ENCODE measurements at regions not wholly inside any gene's neighbourhood (a gene's known extent, or its start where the extent isn't known, plus 50 kb on each side); places are given as distances from the start of the nearest gene placed in this dataset.
A peak's percentile ranks its signal among the peaks of the same experiment; 100 is the strongest.

DNA sequence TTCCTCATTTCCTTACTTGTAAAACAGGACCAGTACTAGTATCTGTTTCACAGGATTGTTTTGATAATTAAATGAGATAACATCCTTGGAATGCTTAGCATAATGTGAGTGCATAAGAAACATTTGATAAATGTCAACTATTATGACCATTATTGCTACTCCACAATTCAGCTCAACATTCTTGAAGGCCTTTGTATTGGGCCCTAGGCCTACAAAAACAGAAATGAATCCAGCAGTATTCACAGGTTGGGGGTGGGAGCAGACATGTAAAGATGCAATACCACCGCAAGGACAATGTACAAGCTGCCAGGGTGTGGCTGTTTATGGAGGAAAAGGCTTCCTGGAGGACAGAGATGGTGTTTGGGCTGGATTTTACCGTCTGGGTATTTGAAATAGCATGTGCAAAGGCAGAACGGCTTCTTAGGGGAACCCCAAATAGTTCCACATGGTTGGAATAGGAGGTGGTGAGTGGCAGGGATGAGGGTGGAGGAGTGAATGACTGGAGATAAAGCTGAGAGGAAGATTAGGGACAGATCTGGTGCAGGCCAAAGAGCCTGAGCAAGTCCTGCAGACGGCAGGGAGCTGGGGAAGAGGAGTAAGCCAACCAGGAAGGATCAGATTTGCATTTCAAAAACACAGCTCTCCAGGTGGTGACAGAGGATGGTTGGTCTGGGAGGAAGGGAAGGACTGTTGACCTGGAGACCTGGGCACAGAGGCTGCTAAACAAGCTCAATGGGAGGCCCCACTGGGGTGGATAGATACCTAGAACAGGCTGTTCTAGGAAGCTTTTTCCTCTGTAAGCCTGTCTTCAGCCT, 57.0 kb upstream of the EPB41L1 start:
- TF ChIP-seq, protein P1, sequence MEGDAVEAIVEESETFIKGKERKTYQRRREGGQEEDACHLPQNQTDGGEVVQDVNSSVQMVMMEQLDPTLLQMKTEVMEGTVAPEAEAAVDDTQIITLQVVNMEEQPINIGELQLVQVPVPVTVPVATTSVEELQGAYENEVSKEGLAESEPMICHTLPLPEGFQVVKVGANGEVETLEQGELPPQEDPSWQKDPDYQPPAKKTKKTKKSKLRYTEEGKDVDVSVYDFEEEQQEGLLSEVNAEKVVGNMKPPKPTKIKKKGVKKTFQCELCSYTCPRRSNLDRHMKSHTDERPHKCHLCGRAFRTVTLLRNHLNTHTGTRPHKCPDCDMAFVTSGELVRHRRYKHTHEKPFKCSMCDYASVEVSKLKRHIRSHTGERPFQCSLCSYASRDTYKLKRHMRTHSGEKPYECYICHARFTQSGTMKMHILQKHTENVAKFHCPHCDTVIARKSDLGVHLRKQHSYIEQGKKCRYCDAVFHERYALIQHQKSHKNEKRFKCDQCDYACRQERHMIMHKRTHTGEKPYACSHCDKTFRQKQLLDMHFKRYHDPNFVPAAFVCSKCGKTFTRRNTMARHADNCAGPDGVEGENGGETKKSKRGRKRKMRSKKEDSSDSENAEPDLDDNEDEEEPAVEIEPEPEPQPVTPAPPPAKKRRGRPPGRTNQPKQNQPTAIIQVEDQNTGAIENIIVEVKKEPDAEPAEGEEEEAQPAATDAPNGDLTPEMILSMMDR (conservative IDR thresholded peaks at IDR 0.05; ENCODE audit: low read length): no peak
- peak; percentile 79 for DNase-seq (ENCODE audit: low read depth)

DNA sequence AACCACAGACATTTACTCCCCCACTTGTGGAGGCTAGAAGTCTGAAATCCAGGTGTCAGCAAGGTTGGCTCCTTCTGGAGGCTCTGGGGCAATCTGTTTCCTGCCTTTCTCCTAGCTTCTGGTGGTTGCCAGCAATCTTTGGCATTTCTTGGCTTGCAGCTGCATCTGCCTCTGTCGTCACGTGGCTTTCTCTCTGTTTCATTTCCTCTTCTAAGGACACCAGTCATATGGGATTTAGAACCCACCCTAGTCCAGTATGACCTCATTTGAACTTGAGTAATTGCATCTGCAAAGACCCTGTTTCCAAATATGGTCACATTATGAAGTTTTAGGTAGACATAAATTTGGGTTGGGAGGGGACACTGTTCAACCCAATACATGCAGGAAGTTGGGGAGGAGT, 56.2 kb upstream of the EPB41L1 start:
- H3K4me3 ChIP-seq (ENCODE audit: low read length): no peak overlapping the region
- TF ChIP-seq, protein P1 (conservative IDR thresholded peaks at IDR 0.05; ENCODE audit: low read length): no peak
- peak; percentile 80 for DNase-seq (ENCODE audit: low read depth)

More for the DNA sequence above, 57.0 kb upstream of the EPB41L1 start:
- no peak overlapping the region for H3K4me3 ChIP-seq (ENCODE audit: low read length)

DNA sequence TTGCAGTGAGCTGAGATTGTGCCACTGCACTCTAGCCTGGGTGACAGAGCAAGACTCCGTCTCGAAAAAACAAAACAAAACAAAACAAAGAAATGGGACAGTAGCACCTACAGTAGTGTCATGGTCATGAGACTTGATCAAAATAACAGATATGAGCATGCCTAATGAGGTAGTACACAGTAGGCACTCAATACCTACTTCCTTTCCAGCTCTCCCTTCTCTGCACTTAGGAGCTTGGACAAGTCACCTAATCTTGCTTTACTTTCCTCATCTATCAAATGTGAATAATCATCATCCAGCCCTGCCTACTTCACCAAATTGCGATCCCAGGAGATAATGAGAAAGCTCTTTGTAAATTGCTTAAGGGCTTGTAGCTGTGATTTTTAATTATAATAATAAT, 55.4 kb upstream of the EPB41L1 start:
- TF ChIP-seq, protein P1 (conservative IDR thresholded peaks at IDR 0.05; ENCODE audit: low read length): no peak
- DNase-seq (ENCODE audit: low read depth): no peak
- no peak overlapping the region for H3K4me3 ChIP-seq (ENCODE audit: low read length)

DNA sequence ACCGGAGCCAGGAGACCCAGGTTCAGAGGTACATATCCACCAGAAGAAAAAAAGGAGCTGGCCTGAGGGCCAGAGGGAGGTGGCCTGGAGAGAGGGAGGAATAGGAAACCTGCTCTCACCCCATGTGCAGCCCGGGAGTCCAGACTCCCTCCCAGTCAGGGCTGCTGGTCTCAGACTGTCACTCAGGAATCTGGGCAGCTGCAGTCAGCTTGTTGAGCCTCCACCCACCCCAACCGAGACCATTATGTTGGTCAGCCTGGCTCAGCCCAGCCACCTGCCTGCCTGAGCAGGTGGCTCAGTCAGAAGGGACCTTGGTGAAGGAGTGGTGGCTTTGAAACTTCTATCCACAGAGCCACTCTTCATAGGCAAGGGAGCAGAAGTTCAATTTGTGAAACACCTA, 53.3 kb upstream of the EPB41L1 start:
- DNase-seq (ENCODE audit: low read depth): no peak
- H3K4me3 ChIP-seq (ENCODE audit: low read length): no peak overlapping the region
- TF ChIP-seq, protein P1 (conservative IDR thresholded peaks at IDR 0.05; ENCODE audit: low read length): no peak

DNA sequence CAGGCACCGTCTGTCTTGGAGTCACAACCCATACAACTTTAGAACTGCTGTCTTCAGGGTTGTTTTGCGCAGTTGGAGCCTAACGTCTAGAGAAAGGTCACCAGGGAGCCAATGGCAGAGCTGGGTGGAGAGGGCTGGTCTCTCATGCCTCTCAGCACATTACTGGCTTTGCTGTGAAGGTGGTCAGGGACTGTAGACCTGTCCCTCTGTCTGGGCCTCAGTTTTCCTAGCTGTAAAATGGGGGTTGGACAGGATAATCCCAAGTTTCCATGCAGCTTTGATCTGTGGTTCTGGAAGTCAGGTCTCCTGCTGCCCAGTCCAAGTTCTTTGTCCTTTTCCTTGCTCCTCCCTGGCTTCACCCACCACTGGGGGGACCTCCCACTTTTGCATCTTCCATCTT, 52.2 kb upstream of the EPB41L1 start:
- TF ChIP-seq, protein P1 (conservative IDR thresholded peaks at IDR 0.05; ENCODE audit: low read length): no peak
- no peak for DNase-seq (ENCODE audit: low read depth)

DNA sequence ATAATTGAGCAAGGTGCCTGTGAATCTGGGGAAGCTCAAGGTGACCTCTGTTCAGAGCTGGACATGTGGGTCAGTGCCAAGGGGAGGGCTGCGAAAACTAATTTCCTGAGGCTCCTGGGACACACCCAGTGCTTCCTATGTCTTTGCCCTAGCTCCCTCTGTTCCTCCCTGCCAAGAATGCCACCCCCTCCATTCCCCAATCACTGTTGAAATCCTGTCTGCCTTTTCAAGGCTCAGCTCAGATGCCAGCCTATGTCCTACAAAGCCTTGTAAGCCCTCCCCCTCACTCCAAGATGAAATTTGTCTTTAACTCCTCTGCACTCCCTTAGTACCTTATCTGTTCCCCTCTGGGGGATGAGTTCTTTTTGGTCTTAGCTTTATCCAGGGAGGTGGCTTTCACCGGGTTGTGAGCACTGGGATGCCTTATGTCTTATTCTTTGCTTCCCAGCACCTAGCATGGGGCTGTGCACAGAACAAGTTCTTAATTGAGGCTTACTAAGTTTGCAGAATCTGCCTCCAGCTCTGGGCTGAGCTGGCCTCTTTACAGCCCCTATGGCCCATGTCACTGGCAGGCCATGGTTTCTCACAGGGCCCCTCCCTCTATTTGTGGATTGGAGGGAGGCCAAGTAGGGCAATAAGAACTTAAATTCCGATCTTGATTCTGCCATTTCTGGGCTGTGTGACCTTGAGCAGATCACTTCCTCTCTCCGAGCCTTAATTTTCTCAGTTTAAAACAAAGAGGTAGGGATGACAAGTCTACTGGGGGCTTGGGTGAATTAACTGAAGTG, 51.5 kb upstream of the EPB41L1 start:
- TF ChIP-seq, protein P1 (conservative IDR thresholded peaks at IDR 0.05; ENCODE audit: low read length): no peak
- no peak for DNase-seq (ENCODE audit: low read depth)
- no peak overlapping the region for H3K4me3 ChIP-seq (ENCODE audit: low read length)

More for the DNA sequence above, 52.2 kb upstream of the EPB41L1 start:
- H3K4me3 ChIP-seq (ENCODE audit: low read length): no peak overlapping the region

Measured in AG10803 (cell line).